MCF 10A (cell line): ENCODE measurements at regions not wholly inside any gene's neighbourhood (a gene's known extent, or its start where the extent isn't known, plus 50 kb on each side); places are given as distances from the start of the nearest gene placed in this dataset.

Experiments
- BruUV-seq: library from RNA; stranded (reverse); fragments of 400-500 nt; replicated peaks from 2 replicates; lab custom pipeline; 2021; lab: Mats Ljungman, UMichigan
- CTCF ChIA-PET: fragments of 300-600 bp; sonication (Branson Sonifier 250); formaldehyde crosslinking; extraction: SDS; loops from one replicate; lab custom pipeline; 2021; ENCODE audit warnings: antibody characterized with exemption, inconsistent platforms; lab: Yijun Ruan, JAX
- POLR2A ChIA-PET: fragments of 300-600, 350-650 bp; sonication (Branson Sonifier 250); formaldehyde crosslinking; extraction: SDS; loops from one replicate; lab custom pipeline; 2020; ENCODE audit warnings: antibody characterized with exemption, inconsistent platforms; lab: Yijun Ruan, JAX
- DNase-seq: peaks from one replicate; pipeline ENCODE4 v3.0.0-alpha.2; 2018; ENCODE audit not compliant: unreplicated experiment
- H3K27ac Mint-ChIP-seq: one replicate; pipeline ENCODE4 v1.8.0; 2022; ENCODE audit warnings: mild to moderate bottlenecking, low read depth, mixed read lengths; ENCODE audit not compliant: unreplicated experiment
- H3K27me3 Mint-ChIP-seq: one replicate; pipeline ENCODE4 v1.8.0; 2022; ENCODE audit warnings: mixed read lengths; ENCODE audit not compliant: insufficient read depth, unreplicated experiment
- H3K36me3 Mint-ChIP-seq: one replicate; pipeline ENCODE4 v1.8.0; 2022; ENCODE audit warnings: mild to moderate bottlenecking, moderate library complexity, mixed read lengths; ENCODE audit not compliant: insufficient read depth, unreplicated experiment
- H3K4me1 Mint-ChIP-seq: one replicate; pipeline ENCODE4 v1.8.0; 2022; ENCODE audit warnings: mixed read lengths; ENCODE audit not compliant: insufficient read depth, unreplicated experiment
- H3K4me3 Mint-ChIP-seq: one replicate; pipeline ENCODE4 v1.8.0; 2022; ENCODE audit warnings: mild to moderate bottlenecking, moderate library complexity, mixed read lengths; ENCODE audit not compliant: unreplicated experiment
- H3K9me3 Mint-ChIP-seq: one replicate; pipeline ENCODE4 v1.8.0; 2022; ENCODE audit warnings: mixed read lengths; ENCODE audit not compliant: unreplicated experiment
- CTCF ChIP-seq: fragments of 200-600 bp; IDR thresholded peaks from one replicate; pipeline ENCODE4 v1.8.0; 2022; ENCODE audit warnings: antibody characterized with exemption, mild to moderate bottlenecking; ENCODE audit not compliant: unreplicated experiment
- intact Hi-C: fragments of 100-400 bp; cut with micrococcal nuclease; formaldehyde crosslinking; loops from 2 replicates; pipeline ENCODE4 v1.14.1; 2022

GRCh38 chr14:25911831-25912230 is 686.0 kb downstream of the NOVA1 start:
- Mint-ChIP-seq H3K4me3 (no peak overlapping the region), H3K36me3 (no peaks in the 10 kb centered on the region), H3K27ac (no peak overlapping the region), H3K9me3 (peaks cover 10% of the 10 kb centered on the region), H3K27me3 (no peaks in the 10 kb centered on the region), H3K4me1 (no peaks in the 10 kb centered on the region)
- DNase-seq = no peak
- no TSS peak for BruUV-seq
- TF ChIP-seq CTCF = no peak
- ChIA-PET POLR2A (no interaction called here), CTCF (no interaction called here)
- intact Hi-C loops = no loop called here

GRCh38 chr14:25909045-25909747 is 688.6 kb downstream of the NOVA1 start:
- H3K4me1 Mint-ChIP-seq = no peaks in the 10 kb centered on the region
- TF ChIP-seq CTCF = no peak
- intact Hi-C loops = no loop called here
- ChIA-PET POLR2A (interaction anchor here (1.3 kb wide), 1 partner anchor 22 kb away, joined by 3 read pairs; no protein-coding TSS in a partner anchor), CTCF (no interaction called here)
- no peaks in the 10 kb centered on the region for H3K36me3 Mint-ChIP-seq
- H3K27ac Mint-ChIP-seq = no peak overlapping the region
- no peaks in the 10 kb centered on the region for H3K27me3 Mint-ChIP-seq
- no TSS peak for BruUV-seq
- H3K9me3 Mint-ChIP-seq = peaks cover 23% of the 10 kb centered on the region
- DNase-seq = peak; percentile 9
- no peak overlapping the region for H3K4me3 Mint-ChIP-seq

- POLR2A ChIA-PET = interaction anchor here (0.7 to 1.3 kb wide), 2 partner anchors 21 to 851 kb away, joined by 3 read pairs; no protein-coding TSS in a partner anchor
- DNase-seq = no peak
- TF ChIP-seq CTCF = no peak
- BruUV-seq = no TSS peak
- no peaks in the 10 kb centered on the region for H3K36me3 Mint-ChIP-seq
- intact Hi-C loops = no loop called here
- no peak overlapping the region for H3K4me3 Mint-ChIP-seq
- CTCF ChIA-PET = interaction anchor here (0.7 kb wide), 1 partner anchor 75 kb away, joined by 3 read pairs; no protein-coding TSS in a partner anchor
- H3K4me1 Mint-ChIP-seq = no peaks in the 10 kb centered on the region
- H3K27me3 Mint-ChIP-seq = no peaks in the 10 kb centered on the region
- H3K27ac Mint-ChIP-seq = no peak overlapping the region
- H3K9me3 Mint-ChIP-seq = peaks cover 22% of the 10 kb centered on the region
These were observed 689.4 kb downstream of the NOVA1 start for GRCh38 chr14:25908277-25909044.

GRCh38 chr14:25904446-25904845 is 693.4 kb downstream of the NOVA1 start:
- intact Hi-C loops = no loop called here
- TF ChIP-seq CTCF = no peak
- H3K9me3 Mint-ChIP-seq = peaks cover 27% of the 10 kb centered on the region
- H3K27ac Mint-ChIP-seq = no peak overlapping the region
- CTCF ChIA-PET = no interaction called here
- no peaks in the 10 kb centered on the region for H3K4me1 Mint-ChIP-seq
- no TSS peak for BruUV-seq
- no peak overlapping the region for H3K4me3 Mint-ChIP-seq
- no peaks in the 10 kb centered on the region for H3K27me3 Mint-ChIP-seq
- H3K36me3 Mint-ChIP-seq = no peaks in the 10 kb centered on the region
- no peak for DNase-seq
- POLR2A ChIA-PET = no interaction called here
